PC-9 (cell line): ENCODE measurements at regions not wholly inside any gene's neighbourhood (a gene's known extent, or its start where the extent isn't known, plus 50 kb on each side); places are given as distances from the start of the nearest gene placed in this dataset.

Experiments used
- EZH2 ChIP-seq: fragments of 200-600 bp; sonication (generic); IDR thresholded peaks from 2 replicates; pipeline ENCODE4 v1.8.0; 2017; ENCODE audit warnings: antibody characterized with exemption, low read depth
- TF ChIP-seq, protein P1 (sequence below): fragments of 200-600 bp; sonication (generic); conservative IDR thresholded peaks from 2 replicates; pipeline ENCODE4 v1.6.1; 2017; ENCODE audit warnings: mixed run types, antibody characterized with exemption, mild to moderate bottlenecking, moderate library complexity

DNA sequence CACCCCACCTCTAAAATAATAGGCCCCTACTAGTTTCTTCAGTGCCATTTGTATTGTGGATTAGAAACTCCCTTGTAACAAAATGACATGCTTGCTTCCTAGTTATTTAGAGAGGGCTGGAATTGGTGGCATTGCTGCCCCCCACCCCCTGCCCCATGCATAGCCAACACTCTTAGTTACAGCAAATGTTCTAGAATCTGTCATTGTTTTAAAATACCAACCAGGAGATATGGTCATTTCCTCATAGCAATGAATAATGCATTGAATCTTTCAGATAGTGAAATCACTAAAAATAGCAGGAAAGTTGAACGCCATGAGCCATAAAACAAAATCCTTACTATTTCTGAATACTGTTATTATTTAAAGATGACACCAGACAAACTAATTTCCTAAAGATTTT lies 292.5 kb downstream of the ARPP21 start:
- TF ChIP-seq, protein P1, sequence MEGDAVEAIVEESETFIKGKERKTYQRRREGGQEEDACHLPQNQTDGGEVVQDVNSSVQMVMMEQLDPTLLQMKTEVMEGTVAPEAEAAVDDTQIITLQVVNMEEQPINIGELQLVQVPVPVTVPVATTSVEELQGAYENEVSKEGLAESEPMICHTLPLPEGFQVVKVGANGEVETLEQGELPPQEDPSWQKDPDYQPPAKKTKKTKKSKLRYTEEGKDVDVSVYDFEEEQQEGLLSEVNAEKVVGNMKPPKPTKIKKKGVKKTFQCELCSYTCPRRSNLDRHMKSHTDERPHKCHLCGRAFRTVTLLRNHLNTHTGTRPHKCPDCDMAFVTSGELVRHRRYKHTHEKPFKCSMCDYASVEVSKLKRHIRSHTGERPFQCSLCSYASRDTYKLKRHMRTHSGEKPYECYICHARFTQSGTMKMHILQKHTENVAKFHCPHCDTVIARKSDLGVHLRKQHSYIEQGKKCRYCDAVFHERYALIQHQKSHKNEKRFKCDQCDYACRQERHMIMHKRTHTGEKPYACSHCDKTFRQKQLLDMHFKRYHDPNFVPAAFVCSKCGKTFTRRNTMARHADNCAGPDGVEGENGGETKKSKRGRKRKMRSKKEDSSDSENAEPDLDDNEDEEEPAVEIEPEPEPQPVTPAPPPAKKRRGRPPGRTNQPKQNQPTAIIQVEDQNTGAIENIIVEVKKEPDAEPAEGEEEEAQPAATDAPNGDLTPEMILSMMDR, result no peak
- no peak for TF ChIP-seq EZH2
